Activated CD4-positive, alpha-beta T cell treated with anti-CD3 and anti-CD28 coated beads, Interleukin-10, Interleukin-2, amounts not matched to agents 100 ng/mL and 50 ng/mL, durations not matched to agents 16 hours and 8 hours (primary cell): ENCODE measurements at regions not wholly inside any gene's neighbourhood (a gene's known extent, or its start where the extent isn't known, plus 50 kb on each side); places are given as distances from the start of the nearest gene placed in this dataset.

Experiments used
- DNase-seq: peaks from one replicate; pipeline ENCODE4 v3.0.0-alpha.2; 2020

GRCh38 chr6:170212956-170213636 is 77.8 kb downstream of the DLL1 start:
- no peak for DNase-seq

- DNase-seq: no peak
These were observed 78.7 kb downstream of the DLL1 start for GRCh38 chr6:170212051-170212756.

- DNase-seq: no peak
These were observed 79.4 kb downstream of the DLL1 start for GRCh38 chr6:170211404-170212025.

GRCh38 chr6:170210651-170211403 is 80.1 kb downstream of the DLL1 start:
- DNase-seq: no peak

- no peak for DNase-seq
These were observed 80.9 kb downstream of the DLL1 start for GRCh38 chr6:170210026-170210390.

GRCh38 chr6:170209354-170210025 is 81.4 kb downstream of the DLL1 start:
- DNase-seq: no peak

GRCh38 chr6:170208651-170209353 is 82.1 kb downstream of the DLL1 start:
- no peak for DNase-seq

GRCh38 chr6:170208182-170208601 is 82.7 kb downstream of the DLL1 start:
- DNase-seq: no peak

- no peak for DNase-seq
These were observed 83.2 kb downstream of the DLL1 start for GRCh38 chr6:170207586-170208181.

- no peak for DNase-seq
These were observed 83.9 kb downstream of the DLL1 start for GRCh38 chr6:170206851-170207431.

GRCh38 chr6:170206317-170206621 is 84.6 kb downstream of the DLL1 start:
- no peak for DNase-seq

GRCh38 chr6:170205534-170206316 is 85.2 kb downstream of the DLL1 start:
- DNase-seq: no peak

- DNase-seq: no peak
These were observed 85.8 kb downstream of the DLL1 start for GRCh38 chr6:170205126-170205525.

- no peak for DNase-seq
These were observed 87.7 kb downstream of the DLL1 start for GRCh38 chr6:170203212-170203611.

- DNase-seq: no peak
These were observed 88.3 kb downstream of the DLL1 start for GRCh38 chr6:170202416-170203135.

- DNase-seq: no peak
These were observed 89.5 kb downstream of the DLL1 start for GRCh38 chr6:170201361-170201760.

GRCh38 chr6:170200458-170200891 is 90.4 kb downstream of the DLL1 start:
- no peak for DNase-seq

- DNase-seq: no peak
These were observed 91.2 kb downstream of the DLL1 start for GRCh38 chr6:170199716-170200115.

- DNase-seq: no peak
These were observed 92.6 kb downstream of the DLL1 start for GRCh38 chr6:170198298-170198697.

- DNase-seq: no peak
These were observed 97.5 kb downstream of the DLL1 start for GRCh38 chr6:170193326-170193821.
